Mesothelial cell of epicardium (in vitro differentiated cells): ENCODE measurements at regions not wholly inside any gene's neighbourhood (a gene's known extent, or its start where the extent isn't known, plus 50 kb on each side); places are given as distances from the start of the nearest gene placed in this dataset.
"Not testable (repeated sequence)": the region's sequence is repeated elsewhere in the genome, so short reads cannot be mapped to it uniquely, and the experiment has no call there.

Experiments used
- DNase-seq, 2 experiments: peaks; one replicate each; pipeline ENCODE4 v3.0.0; 2021; ENCODE audit warnings: low spot score in 2 of 2; ENCODE audit not compliant: unreplicated experiment in 2 of 2
- H3K27ac Mint-ChIP-seq: 2 replicates; pipeline ENCODE4 v1.8.0; 2021; ENCODE audit warnings: mixed read lengths
- H3K27me3 Mint-ChIP-seq: 2 replicates; pipeline ENCODE4 v1.8.0; 2021; ENCODE audit warnings: low read depth, mixed read lengths
- H3K36me3 Mint-ChIP-seq: 2 replicates; pipeline ENCODE4 v1.8.0; 2021; ENCODE audit warnings: mixed read lengths
- H3K4me1 Mint-ChIP-seq: 2 replicates; pipeline ENCODE4 v1.8.0; 2021; ENCODE audit warnings: mixed read lengths
- H3K4me3 Mint-ChIP-seq: 2 replicates; pipeline ENCODE4 v1.8.0; 2021; ENCODE audit warnings: mild to moderate bottlenecking, moderate library complexity, mixed read lengths
- H3K9me3 Mint-ChIP-seq: 2 replicates; pipeline ENCODE4 v1.8.0; 2021; ENCODE audit warnings: mixed read lengths
- TF ChIP-seq, protein P1 (sequence below): fragments of 200-600 bp; sonication (generic); IDR thresholded peaks from one replicate; pipeline ENCODE4 v1.5.0; 2021; ENCODE audit warnings: antibody characterized with exemption; ENCODE audit not compliant: unreplicated experiment

DNA sequence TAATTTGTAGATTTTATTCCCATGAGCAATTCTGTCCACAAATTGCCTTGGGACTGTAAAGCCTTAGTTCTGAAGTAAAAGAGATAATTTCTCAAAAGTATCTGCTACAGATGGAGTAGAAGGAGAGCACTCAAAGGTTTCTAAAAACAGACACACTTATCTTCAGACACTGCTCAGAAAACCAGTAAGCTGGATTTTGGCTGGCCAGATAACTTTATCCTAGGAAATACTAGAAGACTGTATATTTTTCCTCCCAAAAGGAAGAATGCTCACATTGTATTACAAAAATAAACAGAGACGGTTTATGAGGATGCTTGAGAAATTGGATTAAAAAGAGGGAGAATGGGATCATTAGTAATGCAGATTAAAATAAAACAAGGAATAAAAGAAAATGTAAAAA lies 178.0 kb upstream of the IGFBP3 start:
- DNase-seq: no peak
- Mint-ChIP-seq H3K27ac (no peak overlapping the region), H3K27me3 (no peaks in the 10 kb centered on the region), H3K4me3 (no peak overlapping the region), H3K36me3 (no peaks in the 10 kb centered on the region), H3K9me3 (peaks cover 8% of the 10 kb centered on the region), H3K4me1 (peaks cover 7% of the 10 kb centered on the region)
- TF ChIP-seq, protein P1, sequence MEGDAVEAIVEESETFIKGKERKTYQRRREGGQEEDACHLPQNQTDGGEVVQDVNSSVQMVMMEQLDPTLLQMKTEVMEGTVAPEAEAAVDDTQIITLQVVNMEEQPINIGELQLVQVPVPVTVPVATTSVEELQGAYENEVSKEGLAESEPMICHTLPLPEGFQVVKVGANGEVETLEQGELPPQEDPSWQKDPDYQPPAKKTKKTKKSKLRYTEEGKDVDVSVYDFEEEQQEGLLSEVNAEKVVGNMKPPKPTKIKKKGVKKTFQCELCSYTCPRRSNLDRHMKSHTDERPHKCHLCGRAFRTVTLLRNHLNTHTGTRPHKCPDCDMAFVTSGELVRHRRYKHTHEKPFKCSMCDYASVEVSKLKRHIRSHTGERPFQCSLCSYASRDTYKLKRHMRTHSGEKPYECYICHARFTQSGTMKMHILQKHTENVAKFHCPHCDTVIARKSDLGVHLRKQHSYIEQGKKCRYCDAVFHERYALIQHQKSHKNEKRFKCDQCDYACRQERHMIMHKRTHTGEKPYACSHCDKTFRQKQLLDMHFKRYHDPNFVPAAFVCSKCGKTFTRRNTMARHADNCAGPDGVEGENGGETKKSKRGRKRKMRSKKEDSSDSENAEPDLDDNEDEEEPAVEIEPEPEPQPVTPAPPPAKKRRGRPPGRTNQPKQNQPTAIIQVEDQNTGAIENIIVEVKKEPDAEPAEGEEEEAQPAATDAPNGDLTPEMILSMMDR: no peak

DNA sequence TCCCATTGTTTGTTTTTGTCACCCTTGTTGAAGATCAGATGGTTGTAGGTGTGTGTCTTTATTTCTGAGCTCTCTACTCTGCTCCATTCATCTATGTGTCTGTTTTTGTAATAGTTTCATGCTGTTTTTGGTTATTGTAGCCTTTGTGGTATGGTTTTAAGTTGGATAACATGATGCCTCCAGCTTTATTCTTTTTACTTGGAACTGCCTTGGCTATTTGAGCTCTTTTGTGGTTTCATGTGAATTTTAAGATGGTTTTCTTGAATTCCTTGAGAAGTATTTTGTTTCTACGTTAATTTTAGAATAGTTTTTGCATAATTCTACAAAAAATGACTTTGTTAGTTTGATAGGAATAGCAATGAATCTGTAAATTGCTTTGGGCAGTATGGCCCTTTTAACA lies 170.0 kb upstream of the IGFBP3 start:
- no peak for DNase-seq
- H3K36me3 Mint-ChIP-seq: no peaks in the 10 kb centered on the region
- no peaks in the 10 kb centered on the region for H3K4me1 Mint-ChIP-seq
- TF ChIP-seq, protein P1: no peak
- peaks cover 40% of the 10 kb centered on the region for H3K9me3 Mint-ChIP-seq
- H3K4me3 Mint-ChIP-seq: no peak overlapping the region
- no peak overlapping the region for H3K27ac Mint-ChIP-seq
- H3K27me3 Mint-ChIP-seq: no peaks in the 10 kb centered on the region

DNA sequence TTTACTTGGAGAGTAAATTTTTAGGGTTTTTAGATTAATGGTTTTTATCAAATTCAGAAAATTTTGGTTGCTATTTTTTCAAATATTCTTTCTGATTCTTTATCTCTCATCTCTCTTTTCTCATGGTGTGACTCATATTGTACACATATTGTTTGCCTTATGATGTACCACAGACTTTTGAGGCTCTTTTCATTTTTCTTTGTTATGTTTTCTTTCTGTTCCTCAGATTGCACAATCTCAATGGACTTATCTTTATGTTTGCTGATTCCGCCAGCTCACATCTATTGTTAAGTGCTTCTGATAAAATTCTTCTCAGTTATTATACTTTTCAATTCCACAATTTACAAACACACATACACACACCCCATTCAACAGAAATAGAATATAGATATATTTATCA lies 168.2 kb upstream of the IGFBP3 start:
- H3K27me3 Mint-ChIP-seq: no peaks in the 10 kb centered on the region
- peaks cover 48% of the 10 kb centered on the region for H3K9me3 Mint-ChIP-seq
- H3K4me1 Mint-ChIP-seq: no peaks in the 10 kb centered on the region
- H3K36me3 Mint-ChIP-seq: no peaks in the 10 kb centered on the region
- H3K27ac Mint-ChIP-seq: no peak overlapping the region
- DNase-seq: no peak
- TF ChIP-seq, protein P1: no peak
- no peak overlapping the region for H3K4me3 Mint-ChIP-seq

DNA sequence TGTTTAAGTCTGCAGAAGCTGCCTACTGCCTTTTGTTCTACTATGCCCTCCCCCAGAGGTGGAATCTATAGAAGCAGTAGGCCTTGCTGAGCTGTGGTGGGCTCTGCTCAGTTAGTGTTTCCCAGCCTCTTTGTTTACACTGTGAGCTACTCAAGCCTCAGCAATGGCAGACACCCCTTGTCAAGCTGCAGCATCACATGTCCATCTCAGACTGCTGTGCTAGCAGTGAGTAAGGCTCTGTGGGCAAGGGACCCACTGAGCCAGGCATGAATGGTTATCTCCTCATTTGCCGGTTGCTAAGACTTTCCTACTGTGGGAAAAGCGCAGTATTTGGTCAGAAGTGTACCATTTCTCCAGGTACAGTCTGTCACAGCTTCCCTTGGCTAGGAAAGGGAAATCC lies 167.4 kb upstream of the IGFBP3 start:
- not testable (repeated sequence) for DNase-seq, H3K27me3 Mint-ChIP-seq, H3K36me3 Mint-ChIP-seq, H3K4me1 Mint-ChIP-seq, H3K27ac Mint-ChIP-seq, H3K4me3 Mint-ChIP-seq
- H3K9me3 Mint-ChIP-seq: peaks cover 53% of the 10 kb centered on the region

DNA sequence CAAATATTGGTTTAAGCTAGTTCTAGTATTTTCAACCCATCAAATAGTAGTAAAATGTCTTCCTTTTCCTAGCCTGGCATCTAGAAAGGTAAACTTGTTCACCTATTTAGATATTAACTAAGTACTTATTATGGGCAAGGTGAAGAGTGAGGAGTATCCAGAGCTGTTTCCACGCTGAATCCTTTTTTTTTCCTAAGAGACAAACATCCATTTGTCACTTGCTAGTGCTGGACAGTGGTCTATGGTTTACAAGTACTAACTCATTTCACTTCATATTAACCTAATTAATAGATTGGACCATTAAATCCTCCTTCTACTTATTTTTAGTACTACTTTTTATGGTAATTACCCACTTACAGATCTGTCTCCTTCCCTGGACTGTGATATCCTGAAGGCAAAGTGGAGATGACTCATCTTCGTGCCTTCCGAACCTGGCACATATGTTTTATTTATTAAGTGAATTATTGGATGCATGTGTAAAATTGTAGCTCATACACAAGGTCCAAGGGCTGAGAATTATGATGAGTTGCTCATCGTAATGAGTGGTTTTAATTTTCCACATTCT lies 159.6 kb upstream of the IGFBP3 start:
- Mint-ChIP-seq H3K36me3 (peaks cover 3% of the 10 kb centered on the region), H3K4me3 (no peak overlapping the region), H3K27ac (no peak overlapping the region), H3K4me1 (peaks cover 18% of the 10 kb centered on the region), H3K27me3 (no peaks in the 10 kb centered on the region), H3K9me3 (peaks cover 15% of the 10 kb centered on the region)
- DNase-seq: no peak
- TF ChIP-seq, protein P1: no peak

DNA sequence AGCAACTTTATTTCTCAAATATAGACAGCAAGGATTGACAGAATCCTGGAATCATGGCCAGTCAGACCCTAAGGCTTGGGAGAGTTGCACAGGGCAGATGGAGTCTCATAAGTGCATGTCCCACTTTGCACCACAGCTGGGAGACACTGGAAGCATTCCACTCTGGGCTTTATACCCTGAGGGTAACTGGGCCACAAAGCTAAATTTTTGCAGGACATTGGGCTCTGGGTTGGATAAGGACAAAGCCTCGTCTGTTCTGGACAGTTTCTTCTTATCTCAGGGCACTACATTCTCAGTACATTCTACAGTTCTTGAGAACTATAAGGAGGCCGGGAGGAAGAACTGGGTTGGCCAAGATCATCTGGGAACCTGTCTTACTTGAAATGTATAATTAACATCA lies 158.3 kb upstream of the IGFBP3 start:
- Mint-ChIP-seq H3K27ac (no peak overlapping the region), H3K36me3 (peaks cover 3% of the 10 kb centered on the region), H3K9me3 (peaks cover 10% of the 10 kb centered on the region), H3K4me1 (peaks cover 18% of the 10 kb centered on the region), H3K4me3 (no peak overlapping the region), H3K27me3 (no peaks in the 10 kb centered on the region)
- no peak for DNase-seq
- TF ChIP-seq, protein P1: no peak
